Pancreas (tissue), 10 donors: ENCODE measurements at regions not wholly inside any gene's neighbourhood (a gene's known extent, or its start where the extent isn't known, plus 50 kb on each side); places are given as distances from the start of the nearest gene placed in this dataset.

ENCODE experiments used
- ATAC-seq, 4 donors: fragments of 200-7000 bp; cut with Tn5 transposase; one replicate each; pipeline versions ENCODE4 v1.8.0 to v1.9.1; 2020; ENCODE audit warnings: mild to moderate bottlenecking in 4 of 4, moderate library complexity in 4 of 4
- DNase-seq, 6 donors: peaks; one replicate each; pipeline ENCODE4 v3.0.0-alpha.2; 2020
- FAIRE-seq: peaks from 2 replicates; lab custom pipeline; 2012; peaks lifted over from hg19 to GRCh38; lab: Jason Lieb, UNC
- H3K27ac ChIP-seq, 4 donors: fragments of 200-600 bp; sonication (generic); 1 replicate in 3 of 4; 2 replicates in 1 of 4; pipeline versions ENCODE4 v1.5.0 to v1.8.0; 2020
- H3K27me3 ChIP-seq, 4 donors: fragments of 200-600 bp; one replicate each; pipeline ENCODE4 v1.8.0; 2021
- H3K36me3 ChIP-seq, 3 donors: fragments of 200-600 bp; sonication (generic) in 1 of 3; one replicate each; pipeline versions ENCODE4 v1.5.0 to v1.8.0; 2020 to 2021
- H3K4me1 ChIP-seq, 3 donors: fragments of 200-600 bp; one replicate each; pipeline ENCODE4 v1.8.0; 2021
- H3K4me3 ChIP-seq, 4 donors: fragments of 200-600 bp; sonication (generic) in 2 of 4; one replicate each; pipeline versions ENCODE4 v1.5.0 to v1.8.0; 2020 to 2021
- H3K9me3 ChIP-seq, 4 donors: fragments of 200-600 bp; one replicate each; pipeline ENCODE4 v1.8.0; 2021
- CTCF ChIP-seq, 4 donors: fragments of 200-600 bp; sonication (generic) in 3 of 4; IDR thresholded peaks; one replicate each; pipeline versions ENCODE4 v1.5.0 to v1.8.0; 2021; ENCODE audit warnings: antibody characterized with exemption in 4 of 4
- WGBS, 2 donors: extraction: QIAGEN DNeasy Blood & Tissue Kit; methylation state at CpG; one replicate each; pipeline ENCODE4 v1.1.7; 2013; 5-methylcytosine and 5-hydroxymethylcytosine counted together
- intact Hi-C, 3 donors: fragments of 100-400 bp; cut with DNase I; formaldehyde crosslinking; loops; one replicate each; pipeline versions ENCODE4 v1.11.1 to v1.14.2; 2022
- donor health status: healthy with polysubstance abuse.
- donor health status: DM: no; HTN: no; CAD: no; lungs with moderate emphysema.
- donor health status: DM: no; HTN: no; CAD: no.
- donor health status: control.
- donor health status: control.
- donor health status: Bipolar disorder and iron deficiency.
- donor health status: DM: yes; HTN: yes; CAD: no.
- donor health status: DM: no; HTN: no; CAD: no.
- donor health status: DM: no; HTN: no; CAD: no.
- donor health status: DM: yes; HTN: yes; CAD: no.

DNA sequence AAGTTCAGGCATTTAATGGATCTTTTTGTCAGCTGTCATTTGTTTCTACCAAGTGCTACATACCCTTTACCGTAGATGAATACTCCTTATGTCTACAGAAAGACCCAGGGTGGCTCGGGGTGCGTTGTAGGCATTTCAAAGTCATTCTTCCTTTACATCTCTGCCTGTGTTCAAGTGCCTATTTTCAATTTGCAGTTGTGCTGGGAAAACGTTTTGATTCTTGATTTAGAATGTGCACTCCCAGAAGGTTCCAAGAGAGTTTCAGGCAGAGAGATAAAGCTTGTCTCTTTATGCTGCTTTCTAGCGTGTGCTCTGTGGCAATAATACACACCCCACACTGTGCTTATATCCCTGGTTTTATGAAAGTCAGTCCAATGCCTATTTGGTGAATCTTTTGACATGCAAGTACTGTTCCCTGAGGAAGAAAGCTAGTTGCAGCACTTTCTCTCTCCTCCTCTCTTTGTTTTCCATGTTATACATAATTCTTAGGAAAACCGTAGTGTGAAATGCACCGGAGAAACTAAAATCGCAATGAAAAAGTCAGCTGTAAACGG lies 828.1 kb upstream of the ZNF608 start:
- Histone ChIP-seq H3K9me3 (no peaks in the 10 kb centered on the region), H3K27me3 (no peaks in the 10 kb centered on the region), H3K4me3 (no peak overlapping the region), H3K27ac (no peak overlapping the region), H3K4me1 (no peaks in the 10 kb centered on the region), H3K36me3 (no peaks in the 10 kb centered on the region)
- intact Hi-C loops = no loop called here
- FAIRE-seq (no peak), DNase-seq (no peak), ATAC-seq (no peak)
- WGBS, 2 donors = 79 to 86% methylated on average over 9 of the region's 9 CpGs
- TF ChIP-seq CTCF (IDR thresholded peaks at IDR 0.05) = no peak

DNA sequence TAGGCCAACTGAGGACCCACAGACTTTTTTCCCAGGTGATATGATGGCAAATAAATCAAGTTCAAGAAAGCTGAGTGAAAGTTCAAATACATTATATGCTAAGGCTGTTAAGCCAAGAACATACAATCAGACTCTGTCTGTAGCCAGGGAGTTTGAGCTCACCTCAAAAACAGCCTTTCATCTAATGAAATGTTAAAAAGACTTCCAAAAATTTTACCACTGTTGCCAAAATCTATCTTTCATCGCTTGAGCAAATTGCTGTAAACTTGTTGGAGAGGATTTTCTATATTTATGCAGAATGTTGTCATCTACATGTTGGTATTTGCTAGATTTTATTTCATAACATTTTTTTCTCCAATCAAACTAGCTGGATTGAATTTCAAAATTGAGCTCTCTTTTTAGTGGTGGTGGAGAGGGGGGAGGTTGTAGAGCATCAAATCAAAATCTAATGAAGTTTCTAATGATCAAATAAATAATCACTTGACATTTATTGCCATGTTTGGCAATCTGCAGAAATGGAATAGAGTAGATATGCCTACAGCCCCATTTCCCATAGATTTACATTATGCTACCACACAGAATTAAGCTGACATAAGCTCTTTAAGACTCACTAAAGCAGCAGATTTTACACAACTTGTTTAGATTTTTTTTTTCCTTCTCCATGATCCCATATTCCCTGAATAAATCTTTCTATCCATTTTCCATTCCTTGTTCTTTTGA lies 828.9 kb upstream of the ZNF608 start:
- no peak overlapping the region for H3K4me3 ChIP-seq
- no peaks in the 10 kb centered on the region for H3K27me3 ChIP-seq
- no peak for TF ChIP-seq CTCF (IDR thresholded peaks at IDR 0.05)
- 73 to 89% methylated on average over 1 of the region's 1 CpG for WGBS, 2 donors
- no peak for DNase-seq
- no peaks in the 10 kb centered on the region for H3K36me3 ChIP-seq
- H3K9me3 ChIP-seq = no peaks in the 10 kb centered on the region
- H3K4me1 ChIP-seq = no peaks in the 10 kb centered on the region
- no peak for FAIRE-seq
- no peak overlapping the region for H3K27ac ChIP-seq
- no peak for ATAC-seq
- intact Hi-C loops = no loop called here

GRCh38 chr5:125575891-125576505 lies 829.6 kb upstream of the ZNF608 start:
- no peak overlapping the region for H3K4me3 ChIP-seq
- H3K27ac ChIP-seq = no peak overlapping the region
- H3K4me1 ChIP-seq = no peaks in the 10 kb centered on the region
- H3K27me3 ChIP-seq = no peaks in the 10 kb centered on the region
- intact Hi-C loops = no loop called here
- WGBS, 2 donors = 70 to 72% methylated on average over 7 of the region's 7 CpGs
- DNase-seq = no peak
- H3K36me3 ChIP-seq = no peaks in the 10 kb centered on the region
- TF ChIP-seq CTCF (IDR thresholded peaks at IDR 0.05) = no peak
- H3K9me3 ChIP-seq = no peaks in the 10 kb centered on the region
- FAIRE-seq = no peak
- ATAC-seq = peak in 2 of 4 donors; percentile 50 to 52

DNA sequence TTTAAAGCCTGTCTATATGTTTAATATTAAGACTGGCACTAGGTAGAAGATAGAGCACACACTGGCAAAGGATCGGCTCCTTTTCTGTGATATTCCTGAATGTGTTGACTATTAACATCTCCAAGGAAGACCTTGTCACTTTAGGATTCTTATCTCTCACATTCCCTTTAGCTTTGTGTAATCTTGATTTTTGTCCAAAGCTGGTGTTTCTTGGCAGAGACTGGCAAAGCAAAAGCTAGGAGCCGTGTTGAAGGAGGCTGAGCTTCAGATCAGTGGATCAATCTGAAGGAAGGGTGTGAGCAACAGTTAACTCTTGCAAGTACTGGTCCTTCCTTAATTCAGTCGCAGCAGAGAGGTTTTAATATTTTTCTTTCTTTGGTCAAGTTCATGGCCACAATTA lies 830.4 kb upstream of the ZNF608 start:
- Histone ChIP-seq H3K27ac (no peak overlapping the region), H3K4me1 (no peaks in the 10 kb centered on the region), H3K27me3 (no peaks in the 10 kb centered on the region), H3K4me3 (no peak overlapping the region), H3K36me3 (no peaks in the 10 kb centered on the region), H3K9me3 (no peaks in the 10 kb centered on the region)
- DNase-seq (no peak), FAIRE-seq (no peak), ATAC-seq (no peak)
- TF ChIP-seq CTCF (IDR thresholded peaks at IDR 0.05) = no peak
- 37 to 38% methylated on average over 3 of the region's 3 CpGs for whole genome bisulfite sequencing, 2 donors
- intact Hi-C loops = no loop called here

- WGBS, 2 donors = 50 to 95% methylated on average over 1 of the region's 1 CpG
- DNase-seq (no peak), FAIRE-seq (no peak), ATAC-seq (no peak)
- Histone ChIP-seq H3K9me3 (no peaks in the 10 kb centered on the region), H3K27ac (no peak overlapping the region), H3K27me3 (no peaks in the 10 kb centered on the region), H3K36me3 (no peaks in the 10 kb centered on the region), H3K4me1 (no peaks in the 10 kb centered on the region), H3K4me3 (no peak overlapping the region)
- TF ChIP-seq CTCF (IDR thresholded peaks at IDR 0.05) = no peak
- intact Hi-C loops = no loop called here
Observed at GRCh38 chr5:125578551-125578950, 832.1 kb upstream of the ZNF608 start.
